ENCODE measurements at regions not wholly inside any gene's neighbourhood (a gene's known extent, or its start where the extent isn't known, plus 50 kb on each side); places are given as distances from the start of the nearest gene placed in this dataset.

- no peak for TF ChIP-seq CTCF (IDR thresholded peaks at IDR 0.05)
- no peak for DNase-seq (ENCODE audit: low spot score)
- Histone ChIP-seq H3K9me3 (no peaks in the 10 kb centered on the region), H3K36me3 (no peaks in the 10 kb centered on the region), H3K27me3 (replicated peaks; ENCODE audit: insufficient read depth) (no peaks in the 10 kb centered on the region), H3K4me1 (ENCODE audit: control insufficient read depth in 1 of 2, low read depth in 2 of 2) (no peaks in the 10 kb centered on the region), H3K27ac (no peak overlapping the region), H3K4me3 (no peak overlapping the region)
- no peak for ATAC-seq (ENCODE audit: insufficient number of reproducible peaks, low FRiP score, low read depth)
These were observed 190.1 kb upstream of the SPRED2 start for GRCh38 chr2:65622499-65622898.

- DNase-seq (ENCODE audit: low spot score) (no peak), ATAC-seq (ENCODE audit: insufficient number of reproducible peaks, low FRiP score, low read depth) (no peak)
- Histone ChIP-seq H3K4me1 (ENCODE audit: control insufficient read depth in 1 of 2, low read depth in 2 of 2) (no peaks in the 10 kb centered on the region), H3K4me3 (no peak overlapping the region), H3K9me3 (no peaks in the 10 kb centered on the region), H3K36me3 (no peaks in the 10 kb centered on the region), H3K27ac (no peak overlapping the region), H3K27me3 (replicated peaks; ENCODE audit: insufficient read depth) (no peaks in the 10 kb centered on the region)
- no peak for TF ChIP-seq CTCF (IDR thresholded peaks at IDR 0.05)
These were observed 188.1 kb upstream of the SPRED2 start for GRCh38 chr2:65620524-65620923.

GRCh38 chr2:65620026-65620425 is 187.6 kb upstream of the SPRED2 start:
- ATAC-seq (ENCODE audit: insufficient number of reproducible peaks, low FRiP score, low read depth) (no peak), DNase-seq (ENCODE audit: low spot score) (no peak)
- Histone ChIP-seq H3K4me1 (ENCODE audit: control insufficient read depth in 1 of 2, low read depth in 2 of 2) (no peaks in the 10 kb centered on the region), H3K4me3 (no peak overlapping the region), H3K9me3 (no peaks in the 10 kb centered on the region), H3K27ac (no peak overlapping the region), H3K36me3 (no peaks in the 10 kb centered on the region), H3K27me3 (replicated peaks; ENCODE audit: insufficient read depth) (no peaks in the 10 kb centered on the region)
- TF ChIP-seq CTCF (IDR thresholded peaks at IDR 0.05), result no peak

- H3K27ac ChIP-seq, result no peak overlapping the region
These were observed 183.2 kb upstream of the SPRED2 start for GRCh38 chr2:65615602-65616001.

GRCh38 chr2:65613968-65614555 is 181.7 kb upstream of the SPRED2 start:
- no peaks in the 10 kb centered on the region for H3K27me3 ChIP-seq (replicated peaks; ENCODE audit: insufficient read depth)
- no peak for ATAC-seq (ENCODE audit: insufficient number of reproducible peaks, low FRiP score, low read depth)
- H3K4me1 ChIP-seq (ENCODE audit: control insufficient read depth in 1 of 2, low read depth in 2 of 2), result peaks cover 9 to 31% of the 10 kb centered on the region in 2 donors
- H3K9me3 ChIP-seq, result no peaks in the 10 kb centered on the region
- no peaks in the 10 kb centered on the region for H3K36me3 ChIP-seq
- no peak overlapping the region for H3K27ac ChIP-seq
- no peak for DNase-seq (ENCODE audit: low spot score)
- TF ChIP-seq CTCF (IDR thresholded peaks at IDR 0.05), result no peak
- H3K4me3 ChIP-seq, result no peak overlapping the region

More at GRCh38 chr2:65615602-65616001, 183.2 kb upstream of the SPRED2 start:
- no peak for TF ChIP-seq CTCF (IDR thresholded peaks at IDR 0.05)
- H3K27me3 ChIP-seq (replicated peaks; ENCODE audit: insufficient read depth), result no peaks in the 10 kb centered on the region
- H3K4me3 ChIP-seq, result no peak overlapping the region
- ATAC-seq (ENCODE audit: insufficient number of reproducible peaks, low FRiP score, low read depth), result no peak
- peaks cover 9 to 24% of the 10 kb centered on the region in 2 donors for H3K4me1 ChIP-seq (ENCODE audit: control insufficient read depth in 1 of 2, low read depth in 2 of 2)
- no peaks in the 10 kb centered on the region for H3K9me3 ChIP-seq
- no peaks in the 10 kb centered on the region for H3K36me3 ChIP-seq
- DNase-seq (ENCODE audit: low spot score), result no peak
